Stimulated activated naive CD4-positive, alpha-beta T cell treated with Interleukin-2 at 50 U/mL for 16 hours (primary cell): ENCODE measurements at regions not wholly inside any gene's neighbourhood (a gene's known extent, or its start where the extent isn't known, plus 50 kb on each side); places are given as distances from the start of the nearest gene placed in this dataset.

Experiments used
- DNase-seq: peaks from one replicate; lab custom pipeline; 2025; lab: John Stamatoyannopoulos, UW

GRCh38 chr4:1463088-1463926 lies 57.1 kb upstream of the NKX1-1 start:
- no peak for DNase-seq

- no peak for DNase-seq
Observed at GRCh38 chr4:1462768-1463075, 56.5 kb upstream of the NKX1-1 start.

- no peak for DNase-seq
Observed at GRCh38 chr4:1462009-1462767, 55.9 kb upstream of the NKX1-1 start.

GRCh38 chr4:1460967-1461868 lies 55.0 kb upstream of the NKX1-1 start:
- no peak for DNase-seq

GRCh38 chr4:1459722-1460511 lies 53.7 kb upstream of the NKX1-1 start:
- DNase-seq: no peak

GRCh38 chr4:1459081-1459721 lies 53.0 kb upstream of the NKX1-1 start:
- no peak for DNase-seq

- DNase-seq: no peak
Observed at GRCh38 chr4:1458581-1458980, 52.3 kb upstream of the NKX1-1 start.
